ENCODE measurements at regions not wholly inside any gene's neighbourhood (a gene's known extent, or its start where the extent isn't known, plus 50 kb on each side); places are given as distances from the start of the nearest gene placed in this dataset.

DNA sequence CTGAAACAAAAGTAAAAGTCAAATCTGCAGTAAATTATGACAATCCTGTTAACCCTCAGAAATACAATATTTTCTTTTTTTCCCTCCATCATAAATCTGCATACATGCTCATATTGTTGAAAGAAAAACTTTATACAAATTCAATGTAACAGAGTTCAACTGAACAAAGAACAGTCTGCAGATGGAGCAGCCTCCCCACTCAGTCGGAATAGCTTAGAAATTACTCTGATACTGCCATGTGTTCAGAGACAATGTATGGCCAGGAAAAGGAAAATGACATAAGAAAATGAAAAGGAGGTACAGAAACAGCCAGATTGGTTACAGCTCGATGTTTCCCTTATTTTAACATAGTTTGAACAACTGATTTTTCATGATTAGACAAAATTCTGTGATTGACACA, 651.9 kb upstream of the COBL start:
- intact Hi-C loops (cut with micrococcal nuclease), result no loop called here
- Histone ChIP-seq H3K36me3 (no peaks in the 10 kb centered on the region), H3K9me3 (replicated peaks) (no peaks in the 10 kb centered on the region), H3K4me1 (no peaks in the 10 kb centered on the region), H3K4me3 (no peak overlapping the region), H3K27ac (replicated peaks) (no peak overlapping the region), H3K27me3 (ENCODE audit: low read depth) (no peaks in the 10 kb centered on the region)
- no peak for DNase-seq
- TF ChIP-seq, protein P1, sequence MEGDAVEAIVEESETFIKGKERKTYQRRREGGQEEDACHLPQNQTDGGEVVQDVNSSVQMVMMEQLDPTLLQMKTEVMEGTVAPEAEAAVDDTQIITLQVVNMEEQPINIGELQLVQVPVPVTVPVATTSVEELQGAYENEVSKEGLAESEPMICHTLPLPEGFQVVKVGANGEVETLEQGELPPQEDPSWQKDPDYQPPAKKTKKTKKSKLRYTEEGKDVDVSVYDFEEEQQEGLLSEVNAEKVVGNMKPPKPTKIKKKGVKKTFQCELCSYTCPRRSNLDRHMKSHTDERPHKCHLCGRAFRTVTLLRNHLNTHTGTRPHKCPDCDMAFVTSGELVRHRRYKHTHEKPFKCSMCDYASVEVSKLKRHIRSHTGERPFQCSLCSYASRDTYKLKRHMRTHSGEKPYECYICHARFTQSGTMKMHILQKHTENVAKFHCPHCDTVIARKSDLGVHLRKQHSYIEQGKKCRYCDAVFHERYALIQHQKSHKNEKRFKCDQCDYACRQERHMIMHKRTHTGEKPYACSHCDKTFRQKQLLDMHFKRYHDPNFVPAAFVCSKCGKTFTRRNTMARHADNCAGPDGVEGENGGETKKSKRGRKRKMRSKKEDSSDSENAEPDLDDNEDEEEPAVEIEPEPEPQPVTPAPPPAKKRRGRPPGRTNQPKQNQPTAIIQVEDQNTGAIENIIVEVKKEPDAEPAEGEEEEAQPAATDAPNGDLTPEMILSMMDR (IDR thresholded peaks at IDR 0.05; ENCODE audit: borderline replicate concordance), result no peak

DNA sequence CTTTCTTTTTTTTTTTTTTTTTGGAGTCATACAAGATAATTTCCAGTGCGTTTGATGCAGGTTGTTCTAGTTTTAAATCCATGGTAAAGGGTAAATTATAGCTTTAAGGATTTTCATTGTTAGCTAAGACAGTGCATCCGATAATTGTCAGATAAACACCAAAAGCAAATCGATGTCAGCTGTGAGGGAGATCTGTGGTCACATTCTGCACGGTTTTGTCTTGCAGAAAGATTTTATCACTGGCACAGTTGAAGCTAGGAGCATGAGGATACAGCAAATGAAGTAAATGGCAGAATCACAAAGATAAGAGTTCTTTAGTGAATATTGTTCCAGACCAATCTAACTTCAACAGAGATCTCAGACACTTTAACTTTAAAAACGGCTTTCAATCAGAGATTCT, 648.8 kb upstream of the COBL start:
- no peak for DNase-seq
- intact Hi-C loops (cut with micrococcal nuclease), result no loop called here
- no peaks in the 10 kb centered on the region for H3K9me3 ChIP-seq (replicated peaks)
- H3K27ac ChIP-seq (replicated peaks), result no peak overlapping the region
- H3K4me3 ChIP-seq, result no peak overlapping the region
- TF ChIP-seq, protein P1 (IDR thresholded peaks at IDR 0.05; ENCODE audit: borderline replicate concordance), result no peak
- no peaks in the 10 kb centered on the region for H3K36me3 ChIP-seq
- no peaks in the 10 kb centered on the region for H3K27me3 ChIP-seq (ENCODE audit: low read depth)
- H3K4me1 ChIP-seq, result no peaks in the 10 kb centered on the region

DNA sequence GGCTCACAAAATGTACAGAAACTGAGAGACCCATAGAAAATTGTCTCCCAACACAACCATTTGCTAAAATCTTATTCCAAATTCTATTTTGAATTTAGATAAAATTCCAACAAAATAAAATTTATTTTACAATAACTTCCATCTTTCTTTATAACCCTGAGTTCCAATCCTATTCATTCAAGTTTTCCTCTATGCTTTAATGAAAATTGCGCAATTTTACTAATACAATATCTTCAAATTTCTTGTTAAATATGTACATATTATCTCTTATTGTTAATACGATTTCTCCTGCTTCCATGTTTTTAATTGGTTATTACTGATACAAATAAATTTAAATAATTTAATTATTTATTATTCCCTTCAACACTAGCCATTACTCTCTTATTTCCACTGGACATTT, 645.2 kb upstream of the COBL start:
- no peaks in the 10 kb centered on the region for H3K4me1 ChIP-seq
- H3K36me3 ChIP-seq, result no peaks in the 10 kb centered on the region
- intact Hi-C loops (cut with micrococcal nuclease), result no loop called here
- peaks cover 20% of the 10 kb centered on the region for H3K9me3 ChIP-seq (replicated peaks)
- DNase-seq, result no peak
- no peak overlapping the region for H3K27ac ChIP-seq (replicated peaks)
- no peaks in the 10 kb centered on the region for H3K27me3 ChIP-seq (ENCODE audit: low read depth)
- TF ChIP-seq, protein P1 (IDR thresholded peaks at IDR 0.05; ENCODE audit: borderline replicate concordance), result no peak
- no peak overlapping the region for H3K4me3 ChIP-seq

DNA sequence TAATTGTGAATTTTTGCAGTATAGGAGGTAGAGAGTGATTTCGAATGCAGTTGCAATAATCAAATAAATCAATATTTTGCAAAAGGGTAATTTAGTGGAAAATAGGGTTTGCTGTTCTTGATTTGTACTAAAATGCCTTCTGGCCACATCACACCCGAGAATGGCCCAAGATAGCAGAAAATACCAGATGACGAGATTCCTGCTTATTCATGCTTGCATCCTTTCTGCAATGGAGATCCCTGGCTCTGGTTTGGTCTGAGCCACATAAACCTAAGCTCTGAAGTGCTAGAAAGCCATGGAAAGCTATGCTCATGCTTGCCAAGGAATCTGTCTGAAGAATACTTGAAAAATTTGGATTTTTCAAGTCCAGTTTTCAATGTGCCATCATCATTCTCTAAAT, 634.2 kb upstream of the COBL start:
- DNase-seq, result no peak
- Histone ChIP-seq H3K27ac (replicated peaks) (no peak overlapping the region), H3K4me3 (no peak overlapping the region), H3K9me3 (replicated peaks) (peaks cover 14% of the 10 kb centered on the region), H3K36me3 (no peaks in the 10 kb centered on the region), H3K4me1 (no peaks in the 10 kb centered on the region), H3K27me3 (ENCODE audit: low read depth) (no peaks in the 10 kb centered on the region)
- TF ChIP-seq, protein P1 (IDR thresholded peaks at IDR 0.05; ENCODE audit: borderline replicate concordance), result no peak
- intact Hi-C loops (cut with micrococcal nuclease), result no loop called here

DNA sequence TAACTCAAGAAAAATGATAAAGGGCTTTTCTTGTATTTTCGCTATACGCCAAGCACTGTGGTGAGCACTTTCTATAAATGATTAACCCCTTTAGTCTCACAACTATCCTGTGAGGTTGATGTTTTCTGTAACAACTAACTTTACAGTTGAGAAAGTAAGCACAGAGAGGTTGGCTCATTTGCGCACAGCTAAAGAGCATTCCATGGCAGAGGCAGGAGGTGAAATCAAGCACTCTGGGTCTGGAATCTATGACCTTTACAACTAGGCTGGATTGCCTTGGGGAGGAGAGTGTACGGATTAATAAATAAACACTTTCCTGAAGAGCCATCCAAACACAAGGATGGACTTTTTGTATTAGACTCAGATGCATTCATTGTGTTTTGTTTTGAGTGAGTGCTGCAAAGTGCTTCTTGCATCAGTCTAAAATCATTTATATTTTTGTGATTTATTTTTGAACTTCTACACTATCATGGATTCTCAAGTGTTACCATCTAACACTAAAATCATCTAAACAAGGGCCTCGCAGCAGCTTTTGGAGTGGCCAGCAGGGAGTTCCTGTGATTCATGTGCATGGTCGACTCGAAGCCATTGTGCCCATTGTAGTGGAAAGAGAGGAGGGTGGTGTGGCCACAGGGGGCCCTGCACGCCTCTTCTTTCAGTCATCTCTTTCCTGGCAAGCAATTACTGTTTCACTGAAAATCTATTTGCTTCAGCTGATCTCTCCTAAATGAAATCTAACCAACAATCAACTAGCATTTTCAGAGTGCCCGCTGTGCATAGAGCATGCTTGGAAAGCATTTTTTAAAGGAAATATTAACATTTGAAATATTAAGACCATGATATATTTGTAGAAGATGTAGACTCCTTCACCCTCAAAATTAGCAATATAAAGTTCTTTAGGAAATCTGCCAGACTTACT, 633.4 kb upstream of the COBL start:
- Histone ChIP-seq H3K36me3 (no peaks in the 10 kb centered on the region), H3K4me3 (no peak overlapping the region), H3K4me1 (no peaks in the 10 kb centered on the region), H3K9me3 (replicated peaks) (peaks cover 15% of the 10 kb centered on the region), H3K27me3 (ENCODE audit: low read depth) (no peaks in the 10 kb centered on the region), H3K27ac (replicated peaks) (no peak overlapping the region)
- no peak for DNase-seq
- TF ChIP-seq, protein P1 (IDR thresholded peaks at IDR 0.05; ENCODE audit: borderline replicate concordance), result no peak
- intact Hi-C loops (cut with micrococcal nuclease), result no loop called here
